HepG2 (cell line): ENCODE measurements at regions not wholly inside any gene's neighbourhood (a gene's known extent, or its start where the extent isn't known, plus 50 kb on each side); places are given as distances from the start of the nearest gene placed in this dataset.
"Not testable (repeated sequence)": the region's sequence is repeated elsewhere in the genome, so short reads cannot be mapped to it uniquely, and the experiment has no call there.

ENCODE experiments used
- CTCF ChIP-seq: sonication (generic); formaldehyde crosslinking; IDR thresholded peaks from 2 replicates; pipeline ENCODE4 v1.5.0; 2020; ENCODE audit warnings: mild to moderate bottlenecking, missing genetic modification reagents, moderate library complexity
- HNF4G ChIP-seq, 2 experiments: sonication (generic) in 1 of 2; formaldehyde crosslinking in 1 of 2; IDR thresholded peaks; 2 replicates each; pipeline versions ENCODE4 v1.4.0 to v1.6.1; 2011 to 2020; ENCODE audit warnings: borderline replicate concordance in 2 of 2, low read depth in 2 of 2, mild to moderate bottlenecking in 2 of 2, low read length in 1 of 2, missing genetic modification reagents in 1 of 2, moderate library complexity in 1 of 2
- IRX3 ChIP-seq: sonication (generic); formaldehyde crosslinking; IDR thresholded peaks from 2 replicates; pipeline ENCODE4 v1.8.1; 2023; ENCODE audit warnings: mild to moderate bottlenecking, low read depth, missing genetic modification reagents, borderline replicate concordance
- MAZ ChIP-seq, 2 experiments: sonication (generic) in 1 of 2; formaldehyde crosslinking in 1 of 2; IDR thresholded peaks; 2 replicates each; pipeline versions ENCODE4 v1.5.0 to v1.6.1; 2012 to 2020; ENCODE audit warnings: low read depth in 2 of 2, mild to moderate bottlenecking in 2 of 2, borderline replicate concordance in 1 of 2, improper control_type of control experiment in 1 of 2, low read length in 1 of 2, missing genetic modification reagents in 1 of 2, moderate library complexity in 1 of 2
- NCOA5 ChIP-seq: sonication (generic); formaldehyde crosslinking; IDR thresholded peaks from 2 replicates; pipeline ENCODE4 v1.4.0; 2020; ENCODE audit warnings: missing genetic modification reagents
- POLR2A ChIP-seq, 2 experiments: IDR thresholded peaks; 2 replicates each; pipeline ENCODE4 v1.6.1; 2011; ENCODE audit warnings: low read depth in 2 of 2, low read length in 2 of 2, mild to moderate bottlenecking in 1 of 2, moderate library complexity in 1 of 2; ENCODE audit not compliant: insufficient read depth in 1 of 2
- PRDM10 ChIP-seq: sonication (generic); formaldehyde crosslinking; IDR thresholded peaks from 2 replicates; pipeline ENCODE4 v1.4.0; 2020; ENCODE audit warnings: low read depth, missing genetic modification reagents
- STAT6 ChIP-seq: sonication (generic); formaldehyde crosslinking; IDR thresholded peaks from 2 replicates; pipeline ENCODE4 v1.4.0; 2020; ENCODE audit warnings: missing genetic modification reagents, mild to moderate bottlenecking, borderline replicate concordance
- TAF1 ChIP-seq: sonication (generic); formaldehyde crosslinking; IDR thresholded peaks from 2 replicates; pipeline ENCODE4 v1.4.0; 2020; ENCODE audit warnings: missing genetic modification reagents
- TCF7L2 ChIP-seq: IDR thresholded peaks from 2 replicates; pipeline ENCODE4 v1.6.1; 2011; ENCODE audit warnings: mild to moderate bottlenecking, low read depth, low read length, moderate library complexity
- ZBED4 ChIP-seq: sonication (generic); formaldehyde crosslinking; IDR thresholded peaks from 2 replicates; pipeline ENCODE4 v1.4.0; 2020; ENCODE audit warnings: missing genetic modification reagents, borderline replicate concordance
- ZBTB21 ChIP-seq: sonication (generic); formaldehyde crosslinking; IDR thresholded peaks from 2 replicates; pipeline ENCODE4 v1.4.0; 2020; ENCODE audit warnings: missing genetic modification reagents
- ZXDC ChIP-seq: sonication (generic); formaldehyde crosslinking; IDR thresholded peaks from 2 replicates; pipeline ENCODE4 v1.5.0; 2020; ENCODE audit warnings: mild to moderate bottlenecking, missing genetic modification reagents
- ZZZ3 ChIP-seq: sonication (generic); formaldehyde crosslinking; IDR thresholded peaks from 2 replicates; pipeline ENCODE4 v1.4.0; 2020; ENCODE audit warnings: missing genetic modification reagents, mild to moderate bottlenecking, borderline replicate concordance

- TF ChIP-seq STAT6 (CRISPR knock-in tag); IRX3 (CRISPR knock-in tag); ZBED4 (CRISPR knock-in tag); NCOA5; PRDM10; ZZZ3; HNF4G (IDR thresholded peaks at IDR 0.05; ENCODE audit: borderline replicate concordance, low read depth, low read length); HNF4G (CRISPR knock-in tag; IDR thresholded peaks at IDR 0.05; ENCODE audit: borderline replicate concordance, low read depth); ZXDC (CRISPR knock-in tag); MAZ (IDR thresholded peaks at IDR 0.05; ENCODE audit: borderline replicate concordance, low read depth, low read length); MAZ (CRISPR knock-in tag; IDR thresholded peaks at IDR 0.05; ENCODE audit: low read depth); POLR2A (IDR thresholded peaks at IDR 0.05; ENCODE audit: insufficient read depth in 1 of 2, low read depth in 2 of 2, low read length in 2 of 2); TAF1 (CRISPR knock-in tag); ZBTB21 (CRISPR knock-in tag); TCF7L2; CTCF (CRISPR knock-in tag): not testable (repeated sequence)
Measured at GRCh38 chr2:11885253-11885652, 138.8 kb downstream of the LPIN1 start.
